ENCODE measurements at regions not wholly inside any gene's neighbourhood (a gene's known extent, or its start where the extent isn't known, plus 50 kb on each side); places are given as distances from the start of the nearest gene placed in this dataset.
A peak's percentile ranks its signal among the peaks of the same experiment; 100 is the strongest.

- no peak for DNase-seq
Measured at GRCh38 chr16:54431997-54432896, 145.7 kb upstream of the IRX3 start.

- DNase-seq = no peak
Measured at GRCh38 chr16:54431041-54431996, 144.7 kb upstream of the IRX3 start.

GRCh38 chr16:54430491-54431030 lies 144.0 kb upstream of the IRX3 start:
- DNase-seq = peak in 1 of 3 donors; percentile 2

DNA sequence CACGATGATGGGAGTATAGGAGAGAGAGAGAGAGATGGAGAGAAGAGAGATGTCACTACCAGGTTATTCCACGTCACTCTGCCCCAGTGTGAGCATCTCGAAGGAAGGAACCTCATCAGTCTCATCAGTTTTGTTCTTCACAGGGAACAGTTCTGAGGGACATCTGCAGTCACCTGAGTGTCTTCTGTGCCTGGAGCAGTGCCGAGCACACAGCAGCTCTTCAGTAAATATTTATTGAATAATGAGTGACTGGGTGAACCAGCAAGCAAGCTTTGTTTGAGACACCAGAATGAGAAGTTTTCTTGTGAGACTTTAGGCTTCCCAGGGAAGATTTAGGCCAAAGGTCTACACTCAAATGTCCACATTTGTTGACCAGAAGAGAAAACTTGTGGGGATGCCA lies 142.4 kb upstream of the IRX3 start:
- DNase-seq = no peak

- no peak for DNase-seq
Measured at GRCh38 chr16:54426553-54426849, 139.9 kb upstream of the IRX3 start.

DNA sequence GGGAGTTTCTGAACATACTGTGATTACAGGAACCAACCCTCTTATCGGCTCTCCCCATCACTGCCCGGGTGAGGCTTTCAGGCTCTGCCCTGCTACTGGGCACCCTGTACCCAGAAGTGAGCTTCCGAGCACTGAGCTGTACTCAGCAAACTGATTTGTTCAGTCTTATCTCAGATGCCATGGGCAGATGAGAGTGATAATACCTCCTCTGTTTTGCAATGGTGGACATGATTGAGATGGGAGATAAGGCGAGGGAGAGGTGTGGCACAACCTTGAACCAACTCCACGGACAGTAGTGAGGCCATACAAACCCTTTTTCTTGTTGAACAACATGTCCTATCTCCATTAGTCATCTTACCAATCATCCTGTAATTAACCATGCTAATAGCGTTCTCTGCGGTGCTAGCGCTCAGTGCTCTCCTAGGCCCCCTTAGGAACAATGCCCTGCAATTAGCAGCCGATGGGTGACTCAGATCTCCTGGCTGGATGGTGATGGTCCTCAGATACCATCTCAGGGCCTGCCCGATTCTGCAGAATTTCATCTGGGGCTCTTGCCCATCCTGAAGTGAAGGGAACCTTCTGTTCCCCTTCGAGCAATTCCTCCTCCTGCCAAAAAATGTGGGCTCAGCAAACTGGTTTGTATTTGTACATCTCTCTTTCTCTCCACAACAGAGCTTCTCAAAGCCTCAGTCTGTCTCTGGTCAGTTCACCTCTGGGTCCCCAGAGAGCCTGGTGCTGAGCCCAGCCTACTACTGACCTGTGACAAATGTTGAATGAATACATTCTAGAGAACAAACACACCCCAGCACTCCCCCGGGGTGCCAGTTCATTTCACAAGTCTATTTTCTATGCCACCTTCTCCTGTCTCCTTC lies 139.3 kb upstream of the IRX3 start:
- DNase-seq = no peak

DNA sequence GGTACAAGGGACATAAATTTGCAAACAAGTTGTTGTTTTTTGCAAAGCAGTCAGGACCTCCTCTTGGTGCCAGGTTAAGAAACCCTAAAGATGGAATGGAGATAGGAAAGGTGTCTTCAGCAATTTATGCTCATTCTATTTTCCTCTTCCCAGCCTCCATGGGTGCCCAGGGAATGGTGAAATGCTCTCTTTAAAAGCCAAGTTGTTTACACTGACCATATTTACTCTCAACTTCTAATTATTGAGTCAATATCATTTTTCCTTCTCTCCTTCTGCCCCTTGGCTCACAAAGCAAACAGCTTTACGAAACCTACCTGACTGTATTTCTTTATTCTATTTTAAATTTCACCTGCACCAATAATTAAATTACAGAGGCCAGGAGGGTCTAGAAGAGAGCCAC lies 138.5 kb upstream of the IRX3 start:
- no peak for DNase-seq

GRCh38 chr16:54424043-54424451 lies 137.5 kb upstream of the IRX3 start:
- no peak for DNase-seq

- DNase-seq = no peak
Measured at GRCh38 chr16:54422569-54422978, 136.0 kb upstream of the IRX3 start.

GRCh38 chr16:54422159-54422558 lies 135.6 kb upstream of the IRX3 start:
- no peak for DNase-seq

DNA sequence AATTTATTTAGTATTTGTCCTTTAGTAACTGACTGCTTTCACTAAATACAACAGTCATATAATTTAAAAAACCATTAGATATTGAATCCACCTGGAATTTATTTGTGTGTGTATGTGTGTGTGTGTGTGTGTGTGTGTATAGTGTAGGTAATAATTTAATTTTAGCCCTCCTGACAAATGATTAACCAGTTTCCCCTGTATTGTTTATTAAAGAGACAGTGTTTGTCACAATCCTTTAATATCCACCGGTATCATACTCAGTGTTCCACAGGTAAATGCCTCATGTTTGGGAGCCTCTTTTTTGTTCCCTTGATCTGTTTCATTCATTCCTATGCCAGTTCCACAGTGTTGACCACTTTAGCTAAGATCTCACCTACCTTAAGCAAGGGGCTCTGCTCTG lies 134.6 kb upstream of the IRX3 start:
- DNase-seq = no peak

DNA sequence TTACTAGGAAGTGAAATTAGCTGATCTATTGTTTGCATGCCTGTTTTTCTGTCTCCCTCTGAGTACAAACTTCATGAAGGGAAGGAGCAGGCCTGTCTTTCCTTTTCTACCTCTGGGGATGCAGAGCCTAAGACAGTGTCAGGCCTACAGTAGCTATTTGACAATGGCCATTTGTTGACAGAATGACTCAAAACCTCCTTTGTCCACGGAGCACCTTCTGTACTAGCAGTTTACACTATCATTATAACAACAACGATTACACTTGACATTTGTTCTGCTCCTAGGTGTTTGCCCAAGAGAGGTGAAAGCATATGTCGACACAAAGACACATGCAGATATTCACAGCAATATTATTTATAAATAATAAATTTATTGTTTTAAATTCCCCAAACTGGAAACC lies 132.3 kb upstream of the IRX3 start:
- no peak for DNase-seq

GRCh38 chr16:54417384-54417783 lies 130.8 kb upstream of the IRX3 start:
- no peak for DNase-seq

DNA sequence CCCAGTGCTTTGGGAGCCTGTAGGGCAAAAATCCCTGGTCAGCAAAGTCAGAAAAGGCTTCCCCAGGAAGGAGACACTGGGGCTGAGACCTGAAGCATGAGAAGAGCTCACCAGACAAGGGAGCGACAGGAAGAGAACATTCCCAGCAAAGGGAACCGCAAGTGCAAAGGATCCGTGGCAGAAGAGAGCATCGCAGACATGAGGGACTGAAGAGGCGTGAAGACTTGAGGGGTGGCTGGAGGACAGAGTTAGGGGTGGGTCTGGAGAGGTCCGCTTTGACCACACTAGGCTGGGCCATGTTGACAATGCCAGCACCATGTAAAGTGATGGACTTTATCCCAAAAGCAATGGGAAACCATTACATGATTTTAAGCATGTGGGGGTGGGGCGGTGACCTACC lies 128.1 kb upstream of the IRX3 start:
- no peak for DNase-seq

DNA sequence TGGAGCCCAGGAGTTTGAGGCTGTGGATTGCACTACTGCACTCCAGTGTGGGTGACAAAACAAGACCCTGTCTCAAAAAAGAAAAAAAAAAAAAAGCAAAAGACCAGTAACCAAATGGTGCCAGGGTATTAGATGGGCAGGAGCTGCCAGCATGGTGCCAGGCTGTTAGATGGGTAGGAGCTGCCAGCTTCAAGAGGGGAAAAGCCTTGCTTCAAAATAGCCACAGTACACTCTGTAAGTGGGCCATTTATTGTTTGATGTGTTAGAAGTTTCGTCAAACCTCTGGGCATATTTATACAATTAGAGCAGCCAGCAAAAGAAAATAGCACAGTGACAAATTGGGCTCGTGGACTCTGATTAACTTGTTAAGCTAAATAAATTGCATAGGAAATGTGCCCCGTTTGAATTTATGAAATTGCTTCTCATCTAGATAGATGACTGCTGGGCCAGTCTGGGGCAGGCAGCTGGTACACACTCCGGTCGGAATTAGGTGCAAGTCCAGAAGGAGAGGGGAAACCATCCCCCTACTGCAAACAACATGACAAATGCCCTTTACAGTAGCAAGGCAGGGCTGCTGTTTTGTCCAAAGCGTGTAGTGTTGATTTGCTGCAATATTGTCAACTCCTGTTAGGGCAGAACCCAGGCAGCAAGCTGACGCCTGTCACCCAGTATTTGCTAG lies 126.3 kb upstream of the IRX3 start:
- DNase-seq = no peak

GRCh38 chr16:54412037-54412436 lies 125.5 kb upstream of the IRX3 start:
- DNase-seq = no peak

DNA sequence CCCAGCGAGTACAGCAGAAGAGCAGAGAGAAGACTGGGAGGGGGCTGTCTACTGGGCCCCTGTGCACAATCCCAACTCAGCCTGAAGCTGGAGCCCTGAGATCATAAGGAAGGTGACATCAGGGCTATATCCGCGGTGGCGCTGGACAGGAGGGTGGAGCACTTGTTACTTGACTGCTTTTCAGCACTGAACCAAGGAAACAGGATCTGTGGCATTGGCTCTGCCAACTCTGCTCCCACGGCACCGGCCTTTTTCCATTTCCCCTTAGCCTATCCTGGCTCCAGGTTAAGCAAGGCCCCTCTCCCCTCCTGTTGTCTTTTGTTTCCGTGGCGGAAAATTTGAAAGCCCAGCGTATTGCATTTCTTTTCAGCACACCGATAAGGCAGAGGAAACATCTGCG lies 125.0 kb upstream of the IRX3 start:
- no peak for DNase-seq

DNA sequence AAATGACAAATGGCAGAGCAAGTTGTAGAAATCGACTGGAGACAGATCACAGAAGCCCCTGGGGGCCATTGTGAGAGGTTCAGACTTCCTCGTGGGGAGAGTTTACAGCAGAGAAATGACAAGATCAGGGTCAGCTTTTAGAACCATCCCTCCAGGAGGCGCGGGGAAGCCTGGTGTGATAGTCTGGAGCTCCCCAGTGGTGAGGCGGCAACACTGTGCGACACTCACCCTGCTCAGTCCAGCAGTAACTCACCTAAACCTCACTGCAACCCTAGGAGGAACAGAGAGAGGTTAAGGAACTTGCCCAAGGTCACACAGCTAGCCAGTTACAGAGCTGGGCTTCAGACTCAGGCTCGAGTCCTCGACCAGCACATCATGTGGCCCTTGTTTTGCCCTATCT lies 123.4 kb upstream of the IRX3 start:
- DNase-seq = no peak

DNA sequence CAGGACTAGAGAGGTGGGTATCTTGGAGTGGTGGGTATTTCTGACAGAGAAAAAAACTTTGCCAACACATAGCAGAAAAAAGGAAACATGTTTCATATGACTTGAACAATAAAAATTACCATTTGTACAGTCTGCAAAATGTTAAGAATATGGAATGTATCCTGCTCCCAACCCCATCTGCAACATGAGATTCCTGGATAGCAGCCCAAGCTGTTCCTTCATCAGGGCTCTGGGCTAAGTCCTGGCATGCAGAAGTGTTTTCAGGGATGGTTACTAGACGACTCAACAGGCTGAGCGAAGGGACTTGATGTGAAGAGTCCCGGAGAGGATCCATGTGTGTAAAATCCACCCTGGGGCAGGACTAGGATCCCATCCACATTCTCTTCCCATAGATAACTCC lies 121.0 kb upstream of the IRX3 start:
- no peak for DNase-seq

DNA sequence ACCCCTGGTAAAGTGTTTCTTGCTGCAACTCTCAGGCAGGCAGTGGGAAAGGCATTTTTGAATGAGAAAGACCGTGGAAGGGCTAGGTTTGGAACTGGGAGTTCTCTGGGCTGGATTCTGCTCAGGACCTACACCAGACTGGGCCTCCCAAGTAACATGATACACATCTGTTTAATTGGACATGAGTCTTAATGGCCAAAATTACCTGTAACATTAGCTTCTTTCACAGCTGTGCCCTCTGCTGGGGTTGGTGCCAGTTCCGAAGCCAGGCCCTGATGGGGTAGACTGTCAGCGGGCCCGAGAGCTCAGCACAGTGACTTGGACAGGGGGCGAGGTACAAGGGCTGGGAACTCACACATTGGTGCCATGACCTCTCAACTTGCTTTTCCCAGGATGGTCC lies 118.9 kb upstream of the IRX3 start:
- DNase-seq = no peak

DNA sequence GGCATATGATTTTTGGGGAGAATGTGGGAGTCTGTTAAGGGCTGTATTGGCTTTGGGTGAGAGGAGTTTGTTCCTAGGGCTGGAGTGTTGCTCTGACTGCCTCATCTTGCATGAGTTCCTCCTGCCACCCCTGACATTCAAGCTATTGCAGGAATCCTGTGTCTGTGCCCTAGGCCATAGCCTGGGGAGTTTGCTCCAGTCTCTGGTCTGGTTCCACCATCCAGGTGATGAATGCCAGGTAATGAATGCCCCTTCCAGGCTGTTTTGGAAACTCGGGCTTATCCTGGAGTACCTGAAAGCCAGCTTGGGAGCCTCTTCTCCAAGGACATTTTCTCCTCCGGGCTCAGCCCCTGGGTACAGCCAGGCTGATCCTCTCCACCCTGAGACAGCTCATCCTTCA lies 117.0 kb upstream of the IRX3 start:
- no peak for DNase-seq

DNA sequence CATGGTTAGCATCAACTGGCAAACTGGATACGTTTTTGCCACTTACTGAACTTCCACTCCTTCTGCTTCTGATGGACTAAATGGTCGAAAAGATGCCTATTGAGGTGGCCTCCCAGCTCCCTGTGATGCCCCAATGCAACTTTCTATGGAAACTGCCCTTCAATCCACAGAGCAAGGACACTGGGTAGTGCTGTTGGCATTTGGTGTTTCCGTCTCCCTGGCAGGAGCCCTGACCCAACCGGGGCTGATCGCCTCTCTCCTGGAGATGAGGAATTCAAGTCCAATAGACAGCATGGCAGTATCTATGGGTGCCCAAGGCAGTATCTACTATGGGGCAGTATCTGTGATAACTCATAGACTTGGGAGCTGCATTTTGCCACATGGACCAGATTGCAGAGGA lies 116.3 kb upstream of the IRX3 start:
- no peak for DNase-seq

Data from suppressor macrophage treated with lipopolysaccharide for 1 hour (primary cell).